SK-N-SH (cell line): ENCODE measurements at regions not wholly inside any gene's neighbourhood (a gene's known extent, or its start where the extent isn't known, plus 50 kb on each side); places are given as distances from the start of the nearest gene placed in this dataset.

Experiments
- CTCF ChIA-PET: fragments of 300-600, 350-600 bp; formaldehyde crosslinking; extraction: SDS; loops from one replicate; lab custom pipeline; 2021; lab: Yijun Ruan, JAX
- POLR2A ChIA-PET: fragments of 350-600 bp; sonication (Branson Sonifier 250); formaldehyde crosslinking; extraction: SDS; loops from one replicate; lab custom pipeline; 2020; ENCODE audit warnings: antibody characterized with exemption, inconsistent platforms; lab: Yijun Ruan, JAX
- DNase-seq: peaks from one replicate; pipeline ENCODE4 v3.0.0; 2012
- H2AFZ ChIP-seq: fragments of 200-600 bp; sonication (generic); 2 replicates; pipeline ENCODE4 v1.8.1; 2016; ENCODE audit warnings: antibody characterized with exemption, mild to moderate bottlenecking, low read depth
- H3F3A ChIP-seq: fragments of 200-600 bp; sonication (generic); replicated peaks from 2 replicates; pipeline ENCODE3; 2016; ENCODE audit warnings: antibody characterized with exemption, mild to moderate bottlenecking; ENCODE audit not compliant: insufficient read depth
- H3K27ac ChIP-seq, 2 experiments: fragments of 200-500 bp in 1 of 2; fragments of 200-600 bp in 1 of 2; sonication (Bioruptor generic) in 1 of 2; sonication (generic), shearing (Covaris generic) in 1 of 2; 2 replicates each; pipeline versions ENCODE4 v1.5.1 to v1.6.1; 2014 to 2016; ENCODE audit warnings: low read depth in 2 of 2, inconsistent platforms in 1 of 2, low read length in 1 of 2, mild to moderate bottlenecking in 1 of 2, mixed read lengths in 1 of 2
- H3K27me3 ChIP-seq: fragments of 200-600 bp; sonication (generic), shearing (Covaris generic); 2 replicates; pipeline ENCODE4 v1.6.1; 2016; ENCODE audit warnings: mixed run types; ENCODE audit not compliant: insufficient read depth
- H3K36me3 ChIP-seq, 2 experiments: fragments of 200-500 bp in 1 of 2; fragments of 200-600 bp in 1 of 2; sonication (Bioruptor generic) in 1 of 2; sonication (generic) in 1 of 2; replicated peaks in 1 of 2; 2 replicates each; pipeline versions ENCODE3 to v1.5.1; 2014 to 2016; ENCODE audit warnings: low read length in 1 of 2, mild to moderate bottlenecking in 1 of 2; ENCODE audit not compliant: insufficient read depth in 2 of 2, control insufficient read depth in 1 of 2
- H3K4me1 ChIP-seq, 2 experiments: fragments of 200-500 bp in 1 of 2; fragments of 200-600 bp in 1 of 2; sonication (Bioruptor generic) in 1 of 2; sonication (generic), shearing (Covaris generic) in 1 of 2; 2 replicates each; pipeline versions ENCODE4 v1.5.1 to v1.6.1; 2014 to 2016; ENCODE audit warnings: low read depth in 1 of 2, low read length in 1 of 2, mixed run types in 1 of 2; ENCODE audit not compliant: insufficient read depth in 2 of 2, control insufficient read depth in 1 of 2
- H3K4me2 ChIP-seq: fragments of 200-600 bp; sonication (generic), shearing (Covaris generic); 2 replicates; pipeline ENCODE4 v1.6.1; 2017; ENCODE audit warnings: mixed run types
- H3K4me3 ChIP-seq, 2 experiments: fragments of 200-500 bp in 1 of 2; fragments of 200-600 bp in 1 of 2; sonication (Bioruptor generic) in 1 of 2; sonication (generic), shearing (Covaris generic) in 1 of 2; 2 replicates each; pipeline versions ENCODE4 v1.5.1 to v1.8.1; 2014 to 2016; ENCODE audit warnings: low read depth in 2 of 2, inconsistent platforms in 1 of 2, low read length in 1 of 2, mild to moderate bottlenecking in 1 of 2, mixed read lengths in 1 of 2, moderate library complexity in 1 of 2
- H3K79me2 ChIP-seq: fragments of 200-600 bp; sonication (generic); 2 replicates; pipeline ENCODE4 v1.8.1; 2017; ENCODE audit warnings: mild to moderate bottlenecking; ENCODE audit not compliant: insufficient read depth
- H3K9ac ChIP-seq: fragments of 200-600 bp; sonication (generic); 2 replicates; pipeline ENCODE4 v1.6.1; 2017; ENCODE audit warnings: mixed run types
- H3K9me2 ChIP-seq: fragments of 200-600 bp; sonication (generic); 2 replicates; pipeline ENCODE4 v1.6.1; 2017; ENCODE audit warnings: mixed run types
- H3K9me3 ChIP-seq: fragments of 200-600 bp; sonication (generic); 2 replicates; pipeline ENCODE4 v1.6.1; 2017; ENCODE audit warnings: mixed run types, mild to moderate bottlenecking, moderate library complexity
- H4K20me1 ChIP-seq: fragments of 200-600 bp; sonication (generic); 2 replicates; pipeline ENCODE4 v1.6.1; 2017; ENCODE audit warnings: mild to moderate bottlenecking, mixed run types; ENCODE audit not compliant: insufficient read depth
- EP300 ChIP-seq, 2 experiments: IDR thresholded peaks; 2 replicates each; pipeline versions ENCODE4 v1.4.0 to v1.6.1; 2012; ENCODE audit warnings: borderline replicate concordance in 1 of 2, low read depth in 1 of 2, low read length in 1 of 2
- EZH2phosphoT487 ChIP-seq: fragments of 200-600 bp; sonication (generic); IDR thresholded peaks from 2 replicates; pipeline ENCODE4 v1.6.1; 2017; ENCODE audit warnings: low read depth, mixed run types, mild to moderate bottlenecking, antibody characterized with exemption, moderate library complexity, borderline replicate concordance
- FOSL2 ChIP-seq: IDR thresholded peaks from 2 replicates; pipeline ENCODE4 v1.4.0; 2012; ENCODE audit warnings: low read depth, mild to moderate bottlenecking, moderate library complexity, borderline replicate concordance
- FOXM1 ChIP-seq: IDR thresholded peaks from 2 replicates; pipeline ENCODE4 v1.4.0; 2012; ENCODE audit warnings: low read depth, mild to moderate bottlenecking
- JUND ChIP-seq: IDR thresholded peaks from 2 replicates; pipeline ENCODE4 v1.4.0; 2012
- NFIC ChIP-seq: IDR thresholded peaks from 2 replicates; pipeline ENCODE4 v1.4.0; 2012; ENCODE audit warnings: borderline replicate concordance
- POLR2AphosphoS5 ChIP-seq: IDR thresholded peaks from 2 replicates; pipeline ENCODE4 v1.6.1; 2012; ENCODE audit warnings: low read depth, low read length
- TCF12 ChIP-seq: IDR thresholded peaks from 2 replicates; pipeline ENCODE4 v1.4.0; 2012
- TEAD4 ChIP-seq: IDR thresholded peaks from 2 replicates; pipeline ENCODE4 v1.4.0; 2012; ENCODE audit warnings: mild to moderate bottlenecking, borderline replicate concordance; ENCODE audit not compliant: insufficient read depth
- WGBS: methylation state at CpG from one replicate; pipeline ENCODE4 v1.1.6; 2017; ENCODE audit warnings: low lambda C conversion rate; 5-methylcytosine and 5-hydroxymethylcytosine counted together
- TF ChIP-seq, protein P1 (sequence below): fragments of 200-600 bp; sonication (generic); IDR thresholded peaks from 2 replicates; pipeline ENCODE4 v1.6.1; 2017; ENCODE audit warnings: antibody characterized with exemption, mild to moderate bottlenecking, moderate library complexity
- TF ChIP-seq, protein P2 (sequence below): IDR thresholded peaks from 2 replicates; pipeline ENCODE4 v1.4.0; 2012; ENCODE audit warnings: low read depth
- TF ChIP-seq, protein P3 (sequence below): IDR thresholded peaks from 2 replicates; pipeline ENCODE4; 2012
- TF ChIP-seq, protein P4 (sequence below): fragments of 150-350 bp; IDR thresholded peaks from 2 replicates; pipeline ENCODE4 v1.6.1; 2016; ENCODE audit warnings: mild to moderate bottlenecking, low read depth, low read length

DNA sequence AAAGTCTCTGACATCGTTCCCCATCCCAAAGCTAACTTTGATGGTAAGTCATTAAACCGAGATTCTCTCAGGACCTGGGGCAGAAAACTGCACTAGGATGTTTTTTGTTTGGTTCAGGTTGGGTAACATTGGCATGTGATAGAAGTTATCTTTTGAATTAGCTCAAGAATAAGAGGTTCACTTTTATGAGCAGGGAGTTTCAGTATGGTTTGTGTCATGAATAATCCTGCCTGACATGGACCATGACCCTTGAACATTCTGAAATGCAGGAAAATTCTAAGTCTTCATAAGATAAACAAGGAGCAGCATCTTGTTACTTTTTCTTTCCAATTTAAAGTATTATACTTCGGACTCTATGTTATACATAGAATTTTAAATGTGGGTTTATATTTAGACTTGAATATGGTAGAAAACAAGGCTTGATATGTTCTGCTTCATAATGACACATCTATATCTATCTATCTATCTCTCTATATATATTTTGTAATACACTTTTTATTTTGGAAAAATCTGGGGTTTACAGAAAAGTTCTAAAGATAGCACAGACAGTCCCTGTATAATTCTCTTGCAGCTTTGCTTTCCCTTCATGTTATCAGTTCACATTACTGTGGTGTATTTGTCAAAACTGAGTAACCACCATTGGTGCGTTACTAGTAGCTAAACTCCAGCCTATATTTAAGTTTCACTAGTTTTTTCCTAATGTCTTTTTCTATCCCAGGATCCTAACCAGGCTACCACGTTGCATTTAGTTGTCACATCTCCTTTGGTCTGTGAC lies 102.7 kb upstream of the TAF11L2 start (continued):
- TF ChIP-seq, protein P1, sequence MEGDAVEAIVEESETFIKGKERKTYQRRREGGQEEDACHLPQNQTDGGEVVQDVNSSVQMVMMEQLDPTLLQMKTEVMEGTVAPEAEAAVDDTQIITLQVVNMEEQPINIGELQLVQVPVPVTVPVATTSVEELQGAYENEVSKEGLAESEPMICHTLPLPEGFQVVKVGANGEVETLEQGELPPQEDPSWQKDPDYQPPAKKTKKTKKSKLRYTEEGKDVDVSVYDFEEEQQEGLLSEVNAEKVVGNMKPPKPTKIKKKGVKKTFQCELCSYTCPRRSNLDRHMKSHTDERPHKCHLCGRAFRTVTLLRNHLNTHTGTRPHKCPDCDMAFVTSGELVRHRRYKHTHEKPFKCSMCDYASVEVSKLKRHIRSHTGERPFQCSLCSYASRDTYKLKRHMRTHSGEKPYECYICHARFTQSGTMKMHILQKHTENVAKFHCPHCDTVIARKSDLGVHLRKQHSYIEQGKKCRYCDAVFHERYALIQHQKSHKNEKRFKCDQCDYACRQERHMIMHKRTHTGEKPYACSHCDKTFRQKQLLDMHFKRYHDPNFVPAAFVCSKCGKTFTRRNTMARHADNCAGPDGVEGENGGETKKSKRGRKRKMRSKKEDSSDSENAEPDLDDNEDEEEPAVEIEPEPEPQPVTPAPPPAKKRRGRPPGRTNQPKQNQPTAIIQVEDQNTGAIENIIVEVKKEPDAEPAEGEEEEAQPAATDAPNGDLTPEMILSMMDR, result no peak
- TF ChIP-seq, all 33 proteins: peak for 0

DNA sequence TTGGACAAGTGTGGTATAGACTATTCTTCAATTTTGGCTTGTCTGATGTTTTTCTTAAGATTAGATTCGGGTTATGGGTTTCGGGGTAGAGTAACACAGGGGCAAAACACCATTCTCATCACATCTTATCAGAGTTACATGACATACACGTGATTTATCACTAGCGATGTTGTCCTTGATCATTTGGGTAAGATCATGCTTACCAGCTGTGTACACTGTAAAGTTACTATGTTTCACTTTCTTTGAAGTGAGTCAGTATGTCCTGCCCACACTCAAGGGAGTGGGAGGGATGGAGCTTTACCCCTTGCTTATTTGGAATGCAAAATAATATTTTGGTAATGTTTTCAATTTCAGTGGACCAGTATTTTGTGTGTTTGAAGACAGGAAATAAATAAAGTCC lies 101.8 kb upstream of the TAF11L2 start:
- Histone ChIP-seq H4K20me1 (no peaks in the 10 kb centered on the region), H2AFZ (no peak overlapping the region), H3K4me2 (no peak overlapping the region), H3K27ac (no peak overlapping the region), H3K9me2 (no peaks in the 10 kb centered on the region), H3F3A (peaks cover 4% of the 10 kb centered on the region), H3K9me3 (no peaks in the 10 kb centered on the region), H3K9ac (no peak overlapping the region), H3K79me2 (no peaks in the 10 kb centered on the region), H3K4me1 (peaks cover 5 to 6% of the 10 kb centered on the region in 2 experiments; a peak in 3 of 4 replicates), H3K36me3 (no peaks in the 10 kb centered on the region), H3K4me3 (no peak overlapping the region), H3K27me3 (no peaks in the 10 kb centered on the region; the same call in 1 of the 2 replicates)
- 70% methylated on average over 4 of the region's 4 CpGs for WGBS
- ChIA-PET CTCF (interaction anchor here (1.1 to 1.3 kb wide), 2 partner anchors 16 to 206 kb away, joined by 3 to 4 read pairs; no protein-coding TSS in a partner anchor), POLR2A (no interaction called here)
- TF ChIP-seq FOSL2, result no peak
- TF ChIP-seq, protein P2, sequence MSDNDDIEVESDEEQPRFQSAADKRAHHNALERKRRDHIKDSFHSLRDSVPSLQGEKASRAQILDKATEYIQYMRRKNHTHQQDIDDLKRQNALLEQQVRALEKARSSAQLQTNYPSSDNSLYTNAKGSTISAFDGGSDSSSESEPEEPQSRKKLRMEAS, result no peak
- no peak for DNase-seq

DNA sequence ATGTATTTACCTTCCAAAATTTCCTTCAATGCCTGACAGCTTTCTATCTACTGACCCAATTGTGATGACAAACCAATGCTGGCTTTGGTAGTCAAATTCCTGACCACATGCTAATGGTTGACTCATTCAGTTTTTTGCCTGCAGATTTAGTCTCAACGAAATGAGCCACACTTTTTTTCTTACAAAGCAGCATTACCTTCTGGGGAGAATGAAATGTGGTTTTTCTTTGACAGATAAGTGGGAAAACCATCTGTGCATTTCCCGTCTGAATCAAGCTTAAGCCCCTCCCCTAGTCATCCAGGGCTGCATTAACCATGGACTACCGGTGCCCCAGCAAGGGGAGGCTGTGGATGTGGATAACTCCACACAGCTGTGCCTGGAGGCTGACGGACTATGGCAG lies 99.6 kb upstream of the TAF11L2 start:
- no peaks in the 10 kb centered on the region; the same call in 1 of the 2 replicates for H3K27me3 ChIP-seq
- CTCF ChIA-PET, result no interaction called here
- H3K9ac ChIP-seq, result no peak overlapping the region
- H2AFZ ChIP-seq, result no peak overlapping the region
- H3K4me2 ChIP-seq, result no peak overlapping the region
- peaks cover 4% of the 10 kb centered on the region for H3F3A ChIP-seq
- no peak overlapping the region; a peak in 1 of 4 replicates for H3K27ac ChIP-seq
- H3K4me1 ChIP-seq, result peaks cover 5 to 6% of the 10 kb centered on the region in 2 experiments; a peak in 3 of 4 replicates
- 12% methylated on average over 4 of the region's 4 CpGs for WGBS
- no peaks in the 10 kb centered on the region for H3K36me3 ChIP-seq
- H3K4me3 ChIP-seq, result no peak overlapping the region
- TF ChIP-seq JUND (peak; percentile 74), EZH2phosphoT487 (no peak), NFIC (peak; percentile 55), POLR2AphosphoS5 (peak; percentile 23; the same call in 1 of the 2 replicates), TCF12 (peak; percentile 86), FOXM1 (no peak), FOSL2 (peak; percentile 74; the same call in 1 of the 2 replicates), EP300 (IDR thresholded peaks at IDR 0.05; ENCODE audit: borderline replicate concordance in 1 of 2, low read depth in 1 of 2, low read length in 1 of 2) (peak in 1 of 2 experiments; percentile 74; a peak in 2 of 4 replicates), TEAD4 (peak; percentile 30; the same call in 1 of the 2 replicates)
- TF ChIP-seq, protein P2, result peak; percentile 59; the same call in 1 of the 2 replicates
- TF ChIP-seq, protein P3, sequence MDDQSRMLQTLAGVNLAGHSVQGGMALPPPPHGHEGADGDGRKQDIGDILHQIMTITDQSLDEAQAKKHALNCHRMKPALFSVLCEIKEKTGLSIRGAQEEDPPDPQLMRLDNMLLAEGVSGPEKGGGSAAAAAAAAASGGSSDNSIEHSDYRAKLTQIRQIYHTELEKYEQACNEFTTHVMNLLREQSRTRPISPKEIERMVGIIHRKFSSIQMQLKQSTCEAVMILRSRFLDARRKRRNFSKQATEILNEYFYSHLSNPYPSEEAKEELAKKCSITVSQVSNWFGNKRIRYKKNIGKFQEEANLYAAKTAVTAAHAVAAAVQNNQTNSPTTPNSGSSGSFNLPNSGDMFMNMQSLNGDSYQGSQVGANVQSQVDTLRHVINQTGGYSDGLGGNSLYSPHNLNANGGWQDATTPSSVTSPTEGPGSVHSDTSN, result peak; percentile 65
- TF ChIP-seq, protein P4, sequence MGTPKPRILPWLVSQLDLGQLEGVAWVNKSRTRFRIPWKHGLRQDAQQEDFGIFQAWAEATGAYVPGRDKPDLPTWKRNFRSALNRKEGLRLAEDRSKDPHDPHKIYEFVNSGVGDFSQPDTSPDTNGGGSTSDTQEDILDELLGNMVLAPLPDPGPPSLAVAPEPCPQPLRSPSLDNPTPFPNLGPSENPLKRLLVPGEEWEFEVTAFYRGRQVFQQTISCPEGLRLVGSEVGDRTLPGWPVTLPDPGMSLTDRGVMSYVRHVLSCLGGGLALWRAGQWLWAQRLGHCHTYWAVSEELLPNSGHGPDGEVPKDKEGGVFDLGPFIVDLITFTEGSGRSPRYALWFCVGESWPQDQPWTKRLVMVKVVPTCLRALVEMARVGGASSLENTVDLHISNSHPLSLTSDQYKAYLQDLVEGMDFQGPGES, result no peak
- peak; percentile 60 for DNase-seq
- H4K20me1 ChIP-seq, result no peaks in the 10 kb centered on the region
- no peaks in the 10 kb centered on the region for H3K79me2 ChIP-seq
- H3K9me2 ChIP-seq, result no peaks in the 10 kb centered on the region
- H3K9me3 ChIP-seq, result no peaks in the 10 kb centered on the region
- POLR2A ChIA-PET, result no interaction called here
